ENCODE measurements at regions not wholly inside any gene's neighbourhood (a gene's known extent, or its start where the extent isn't known, plus 50 kb on each side); places are given as distances from the start of the nearest gene placed in this dataset.

- Mint-ChIP-seq H3K27me3 (ENCODE audit: low read depth) (peaks cover 18% of the 10 kb centered on the region), H3K9me3 (ENCODE audit: low read depth) (no peaks in the 10 kb centered on the region), H3K4me1 (ENCODE audit: low read depth) (no peaks in the 10 kb centered on the region), H3K4me3 (ENCODE audit: unreplicated experiment) (no peak overlapping the region), H3K36me3 (ENCODE audit: low read depth) (no peaks in the 10 kb centered on the region), H3K27ac (ENCODE audit: unreplicated experiment) (no peak overlapping the region)
- no peak for TF ChIP-seq CTCF (IDR thresholded peaks at IDR 0.05)
- no peak for DNase-seq (ENCODE audit: low spot score)
Measured at GRCh38 chr1:88194542-88194941, 489.5 kb upstream of the PKN2 start.

GRCh38 chr1:88200545-88200944, 483.5 kb upstream of the PKN2 start:
- H3K27ac Mint-ChIP-seq (ENCODE audit: unreplicated experiment), result no peak overlapping the region
- DNase-seq (ENCODE audit: low spot score), result no peak
- H3K27me3 Mint-ChIP-seq (ENCODE audit: low read depth), result peaks cover 14% of the 10 kb centered on the region

GRCh38 chr1:88204111-88204510, 480.0 kb upstream of the PKN2 start:
- no peak overlapping the region for H3K27ac Mint-ChIP-seq (ENCODE audit: unreplicated experiment)
- H3K4me3 Mint-ChIP-seq (ENCODE audit: unreplicated experiment), result no peak overlapping the region
- H3K9me3 Mint-ChIP-seq (ENCODE audit: low read depth), result no peaks in the 10 kb centered on the region
- DNase-seq (ENCODE audit: low spot score), result no peak
- no peaks in the 10 kb centered on the region for H3K36me3 Mint-ChIP-seq (ENCODE audit: low read depth)
- H3K4me1 Mint-ChIP-seq (ENCODE audit: low read depth), result no peaks in the 10 kb centered on the region
- no peak for TF ChIP-seq CTCF (IDR thresholded peaks at IDR 0.05)
- H3K27me3 Mint-ChIP-seq (ENCODE audit: low read depth), result peaks cover 10% of the 10 kb centered on the region

More at GRCh38 chr1:88200545-88200944, 483.5 kb upstream of the PKN2 start:
- no peaks in the 10 kb centered on the region for H3K4me1 Mint-ChIP-seq (ENCODE audit: low read depth)
- TF ChIP-seq CTCF (IDR thresholded peaks at IDR 0.05), result no peak
- H3K9me3 Mint-ChIP-seq (ENCODE audit: low read depth), result no peaks in the 10 kb centered on the region
- no peak overlapping the region for H3K4me3 Mint-ChIP-seq (ENCODE audit: unreplicated experiment)
- no peaks in the 10 kb centered on the region for H3K36me3 Mint-ChIP-seq (ENCODE audit: low read depth)

GRCh38 chr1:88204612-88205167, 479.4 kb upstream of the PKN2 start:
- no peaks in the 10 kb centered on the region for H3K9me3 Mint-ChIP-seq (ENCODE audit: low read depth)

GRCh38 chr1:88208389-88208788, 475.7 kb upstream of the PKN2 start:
- Mint-ChIP-seq H3K4me1 (ENCODE audit: low read depth) (no peaks in the 10 kb centered on the region), H3K27me3 (ENCODE audit: low read depth) (peaks cover 8% of the 10 kb centered on the region), H3K36me3 (ENCODE audit: low read depth) (no peaks in the 10 kb centered on the region), H3K9me3 (ENCODE audit: low read depth) (no peaks in the 10 kb centered on the region), H3K4me3 (ENCODE audit: unreplicated experiment) (no peak overlapping the region), H3K27ac (ENCODE audit: unreplicated experiment) (no peak overlapping the region)
- DNase-seq (ENCODE audit: low spot score), result no peak
- no peak for TF ChIP-seq CTCF (IDR thresholded peaks at IDR 0.05)

More at GRCh38 chr1:88204612-88205167, 479.4 kb upstream of the PKN2 start:
- Mint-ChIP-seq H3K27ac (ENCODE audit: unreplicated experiment) (no peak overlapping the region), H3K36me3 (ENCODE audit: low read depth) (no peaks in the 10 kb centered on the region), H3K4me3 (ENCODE audit: unreplicated experiment) (no peak overlapping the region), H3K4me1 (ENCODE audit: low read depth) (no peaks in the 10 kb centered on the region), H3K27me3 (ENCODE audit: low read depth) (peaks cover 9% of the 10 kb centered on the region)
- DNase-seq (ENCODE audit: low spot score), result no peak
- TF ChIP-seq CTCF (IDR thresholded peaks at IDR 0.05), result no peak
